ENCODE measurements at regions not wholly inside any gene's neighbourhood (a gene's known extent, or its start where the extent isn't known, plus 50 kb on each side); places are given as distances from the start of the nearest gene placed in this dataset.

- no peak for DNase-seq
These were observed 507.5 kb downstream of the SLC4A3 start for GRCh38 chr2:220134756-220135534.

- no peak for DNase-seq
These were observed 515.9 kb downstream of the SLC4A3 start for GRCh38 chr2:220143336-220143735.

GRCh38 chr2:220144411-220144810, 517.0 kb downstream of the SLC4A3 start:
- DNase-seq = no peak

GRCh38 chr2:220147161-220148038, 520.0 kb downstream of the SLC4A3 start:
- DNase-seq = no peak

GRCh38 chr2:220148471-220149248, 521.2 kb downstream of the SLC4A3 start:
- no peak for DNase-seq

- DNase-seq = no peak
These were observed 523.9 kb downstream of the SLC4A3 start for GRCh38 chr2:220151341-220151740.

GRCh38 chr2:220152281-220152935, 525.0 kb downstream of the SLC4A3 start:
- DNase-seq = no peak

GRCh38 chr2:220153118-220153517, 525.7 kb downstream of the SLC4A3 start:
- no peak for DNase-seq

GRCh38 chr2:220154304-220154703, 526.9 kb downstream of the SLC4A3 start:
- DNase-seq = peak; percentile 3

GRCh38 chr2:220157312-220157711, 529.9 kb downstream of the SLC4A3 start:
- DNase-seq = no peak

GRCh38 chr2:220159738-220160137, 532.3 kb downstream of the SLC4A3 start:
- no peak for DNase-seq

GRCh38 chr2:220162320-220162719, 534.9 kb downstream of the SLC4A3 start:
- no peak for DNase-seq

GRCh38 chr2:220163486-220163885, 536.1 kb downstream of the SLC4A3 start:
- no peak for DNase-seq

- DNase-seq = peak; percentile 89
These were observed 538.0 kb downstream of the SLC4A3 start for GRCh38 chr2:220165401-220165800.

- DNase-seq = no peak
These were observed 539.2 kb downstream of the SLC4A3 start for GRCh38 chr2:220166616-220167015.

- DNase-seq = no peak
These were observed 540.5 kb downstream of the SLC4A3 start for GRCh38 chr2:220167956-220168355.

- DNase-seq = no peak
These were observed 541.6 kb downstream of the SLC4A3 start for GRCh38 chr2:220168891-220169546.

- DNase-seq = no peak
These were observed 547.4 kb downstream of the SLC4A3 start for GRCh38 chr2:220174826-220175225.

- DNase-seq = no peak
These were observed 548.5 kb downstream of the SLC4A3 start for GRCh38 chr2:220175967-220176366.

GRCh38 chr2:220178991-220179695, 551.7 kb downstream of the SLC4A3 start:
- DNase-seq = no peak

- DNase-seq = no peak
These were observed 553.7 kb downstream of the SLC4A3 start for GRCh38 chr2:220181165-220181564.
